Ovary (tissue), 7 donors: ENCODE measurements at regions not wholly inside any gene's neighbourhood (a gene's known extent, or its start where the extent isn't known, plus 50 kb on each side); places are given as distances from the start of the nearest gene placed in this dataset.

Experiments
- DNase-seq, 5 donors: peaks; one replicate each; pipeline ENCODE4 v3.0.0-alpha.2; 2019 to 2020
- H3K27ac ChIP-seq, 2 donors: fragments of 200-600 bp; one replicate each; pipeline versions ENCODE4 v1.5.1 to v1.8.0; 2019 to 2022
- H3K27me3 ChIP-seq: fragments of 200-600 bp; one replicate; pipeline ENCODE4 v1.8.0; 2022
- H3K36me3 ChIP-seq: fragments of 200-600 bp; sonication (generic); one replicate; pipeline ENCODE4 v1.5.1; 2019
- H3K4me1 ChIP-seq: one replicate; pipeline ENCODE4 v1.8.1; 2013; ENCODE audit warnings: mild to moderate bottlenecking, moderate library complexity; ENCODE audit not compliant: insufficient read depth
- H3K4me3 ChIP-seq: fragments of 200-600 bp; sonication (generic); one replicate; pipeline ENCODE4 v1.5.1; 2017
- H3K9me3 ChIP-seq, 2 donors: fragments of 200-600 bp in 1 of 2; sonication (generic) in 1 of 2; one replicate each; pipeline versions ENCODE4 v1.5.1 to v1.8.1; 2013 to 2019; ENCODE audit warnings: mild to moderate bottlenecking in 1 of 2, moderate library complexity in 1 of 2
- CTCF ChIP-seq, 3 donors: fragments of 450-650 bp in 2 of 3; fragments of 200-600 bp in 1 of 3; IDR thresholded peaks; one replicate each; pipeline versions ENCODE4 v1.5.1 to v1.8.0; 2016 to 2022; ENCODE audit warnings: antibody characterized with exemption in 3 of 3, mild to moderate bottlenecking in 1 of 3
- EP300 ChIP-seq: sonication (generic); formaldehyde crosslinking; IDR thresholded peaks from one replicate; pipeline ENCODE4 v1.6.1; 2017; ENCODE audit warnings: antibody characterized with exemption
- POLR2A ChIP-seq: fragments of 450-650 bp; IDR thresholded peaks from one replicate; pipeline ENCODE4 v1.6.1; 2017; ENCODE audit warnings: antibody characterized with exemption, mild to moderate bottlenecking, moderate library complexity
- WGBS, 3 donors: extraction: QIAGEN DNeasy Blood & Tissue Kit in 1 of 3; methylation state at CpG; one replicate each; pipeline versions ENCODE4 v1.1.5 to v1.1.7; 2013 to 2017; 5-methylcytosine and 5-hydroxymethylcytosine counted together
- intact Hi-C, 4 donors: fragments of 100-400 bp; cut with DNase I; formaldehyde crosslinking; loops; one replicate each; pipeline versions ENCODE4 v1.11.0 to v1.15.1; 2022 to 2023
- donor health status: DM: no; HTN: no; CAD: no; lungs with moderate emphysema.
- donor health status: DM: no; HTN: no; CAD: no.
- donor health status: Bipolar disorder and iron deficiency.
- donor health status: DM: no; HTN: no; CAD: no.
- donor health status: DM: yes; HTN: yes; CAD: no.

- Histone ChIP-seq H3K36me3 (no peaks in the 10 kb centered on the region), H3K4me3 (no peak overlapping the region), H3K27me3 (no peaks in the 10 kb centered on the region), H3K4me1 (no peaks in the 10 kb centered on the region), H3K27ac (no peak overlapping the region), H3K9me3 (no peaks in the 10 kb centered on the region)
- intact Hi-C loops, result no loop called here
- WGBS, 3 donors, result 71 to 83% (median 72%) methylated on average over 4 of the region's 4 CpGs
- TF ChIP-seq EP300, result no peak
- TF ChIP-seq CTCF (IDR thresholded peaks at IDR 0.05), result no peak
- TF ChIP-seq POLR2A, result no peak
- no peak for DNase-seq
Observed at GRCh38 chr1:166365081-166365480, 198.3 kb upstream of the FAM78B start.

GRCh38 chr1:166368030-166368429, 201.2 kb upstream of the FAM78B start:
- 43 to 50% (median 47%) methylated on average over 3 of the region's 3 CpGs for WGBS, 3 donors
- Histone ChIP-seq H3K27ac (no peak overlapping the region), H3K4me1 (no peaks in the 10 kb centered on the region)

GRCh38 chr1:166377896-166378295, 211.1 kb upstream of the FAM78B start:
- Histone ChIP-seq H3K4me1 (no peaks in the 10 kb centered on the region), H3K27me3 (no peaks in the 10 kb centered on the region), H3K9me3 (no peaks in the 10 kb centered on the region), H3K4me3 (no peak overlapping the region), H3K27ac (no peak overlapping the region), H3K36me3 (no peaks in the 10 kb centered on the region)
- intact Hi-C loops, result no loop called here
- no peak for DNase-seq
- 63 to 70% (median 63%) methylated on average over 4 of the region's 4 CpGs for whole genome bisulfite sequencing, 3 donors
- TF ChIP-seq EP300, result no peak
- TF ChIP-seq POLR2A, result no peak
- TF ChIP-seq CTCF (IDR thresholded peaks at IDR 0.05), result no peak

More at GRCh38 chr1:166368030-166368429, 201.2 kb upstream of the FAM78B start:
- intact Hi-C loops, result no loop called here
- Histone ChIP-seq H3K36me3 (no peaks in the 10 kb centered on the region), H3K9me3 (no peaks in the 10 kb centered on the region), H3K27me3 (no peaks in the 10 kb centered on the region), H3K4me3 (no peak overlapping the region)
- TF ChIP-seq CTCF (IDR thresholded peaks at IDR 0.05) (no peak), EP300 (no peak), POLR2A (no peak)
- no peak for DNase-seq

- Histone ChIP-seq H3K9me3 (no peaks in the 10 kb centered on the region), H3K27me3 (no peaks in the 10 kb centered on the region), H3K4me3 (no peak overlapping the region), H3K36me3 (no peaks in the 10 kb centered on the region), H3K4me1 (no peaks in the 10 kb centered on the region), H3K27ac (no peak overlapping the region)
- 28 to 43% (median 40%) methylated on average over 4 of the region's 4 CpGs for WGBS, 3 donors
- no peak for TF ChIP-seq EP300
- TF ChIP-seq POLR2A, result no peak
- TF ChIP-seq CTCF (IDR thresholded peaks at IDR 0.05), result no peak
- no peak for DNase-seq
- intact Hi-C loops, result no loop called here
Observed at GRCh38 chr1:166378805-166379204, 212.0 kb upstream of the FAM78B start.

GRCh38 chr1:166379447-166379846, 212.6 kb upstream of the FAM78B start:
- Histone ChIP-seq H3K4me1 (no peaks in the 10 kb centered on the region), H3K36me3 (no peaks in the 10 kb centered on the region), H3K27me3 (no peaks in the 10 kb centered on the region), H3K27ac (no peak overlapping the region), H3K9me3 (no peaks in the 10 kb centered on the region), H3K4me3 (no peak overlapping the region)
- no peak for DNase-seq
- intact Hi-C loops, result no loop called here
- TF ChIP-seq CTCF (IDR thresholded peaks at IDR 0.05), result no peak
- TF ChIP-seq EP300, result no peak
- TF ChIP-seq POLR2A, result no peak
- WGBS, 3 donors, result 47 to 78% (median 55%) methylated on average over 2 of the region's 2 CpGs
